LNCAP (cell line): ENCODE measurements at regions not wholly inside any gene's neighbourhood (a gene's known extent, or its start where the extent isn't known, plus 50 kb on each side); places are given as distances from the start of the nearest gene placed in this dataset.

Experiments
- TF ChIP-seq, protein P1 (sequence below): fragments of 450-650 bp; IDR thresholded peaks from 2 replicates; pipeline ENCODE4 v1.5.1; 2017; ENCODE audit warnings: mild to moderate bottlenecking

DNA sequence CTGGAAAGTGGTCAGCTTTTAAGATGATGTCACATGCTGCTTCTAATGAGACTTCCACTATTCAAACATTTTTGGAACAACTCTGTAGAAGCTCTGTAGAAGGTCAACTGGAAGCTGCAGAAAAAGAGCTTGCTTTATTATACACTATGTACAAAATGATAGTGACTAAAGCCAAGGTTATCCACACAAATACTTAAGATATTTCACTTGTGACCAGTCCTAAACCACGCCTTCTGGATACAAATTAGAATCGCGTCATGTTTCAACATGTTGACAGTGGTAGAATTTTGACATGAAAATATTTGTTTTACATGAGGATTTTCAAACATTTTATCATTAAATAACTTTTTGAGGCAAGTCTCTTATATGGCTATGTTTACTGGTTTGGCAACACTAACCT is 499.6 kb upstream of the PHF14 start:
- TF ChIP-seq, protein P1, sequence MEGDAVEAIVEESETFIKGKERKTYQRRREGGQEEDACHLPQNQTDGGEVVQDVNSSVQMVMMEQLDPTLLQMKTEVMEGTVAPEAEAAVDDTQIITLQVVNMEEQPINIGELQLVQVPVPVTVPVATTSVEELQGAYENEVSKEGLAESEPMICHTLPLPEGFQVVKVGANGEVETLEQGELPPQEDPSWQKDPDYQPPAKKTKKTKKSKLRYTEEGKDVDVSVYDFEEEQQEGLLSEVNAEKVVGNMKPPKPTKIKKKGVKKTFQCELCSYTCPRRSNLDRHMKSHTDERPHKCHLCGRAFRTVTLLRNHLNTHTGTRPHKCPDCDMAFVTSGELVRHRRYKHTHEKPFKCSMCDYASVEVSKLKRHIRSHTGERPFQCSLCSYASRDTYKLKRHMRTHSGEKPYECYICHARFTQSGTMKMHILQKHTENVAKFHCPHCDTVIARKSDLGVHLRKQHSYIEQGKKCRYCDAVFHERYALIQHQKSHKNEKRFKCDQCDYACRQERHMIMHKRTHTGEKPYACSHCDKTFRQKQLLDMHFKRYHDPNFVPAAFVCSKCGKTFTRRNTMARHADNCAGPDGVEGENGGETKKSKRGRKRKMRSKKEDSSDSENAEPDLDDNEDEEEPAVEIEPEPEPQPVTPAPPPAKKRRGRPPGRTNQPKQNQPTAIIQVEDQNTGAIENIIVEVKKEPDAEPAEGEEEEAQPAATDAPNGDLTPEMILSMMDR = no peak

DNA sequence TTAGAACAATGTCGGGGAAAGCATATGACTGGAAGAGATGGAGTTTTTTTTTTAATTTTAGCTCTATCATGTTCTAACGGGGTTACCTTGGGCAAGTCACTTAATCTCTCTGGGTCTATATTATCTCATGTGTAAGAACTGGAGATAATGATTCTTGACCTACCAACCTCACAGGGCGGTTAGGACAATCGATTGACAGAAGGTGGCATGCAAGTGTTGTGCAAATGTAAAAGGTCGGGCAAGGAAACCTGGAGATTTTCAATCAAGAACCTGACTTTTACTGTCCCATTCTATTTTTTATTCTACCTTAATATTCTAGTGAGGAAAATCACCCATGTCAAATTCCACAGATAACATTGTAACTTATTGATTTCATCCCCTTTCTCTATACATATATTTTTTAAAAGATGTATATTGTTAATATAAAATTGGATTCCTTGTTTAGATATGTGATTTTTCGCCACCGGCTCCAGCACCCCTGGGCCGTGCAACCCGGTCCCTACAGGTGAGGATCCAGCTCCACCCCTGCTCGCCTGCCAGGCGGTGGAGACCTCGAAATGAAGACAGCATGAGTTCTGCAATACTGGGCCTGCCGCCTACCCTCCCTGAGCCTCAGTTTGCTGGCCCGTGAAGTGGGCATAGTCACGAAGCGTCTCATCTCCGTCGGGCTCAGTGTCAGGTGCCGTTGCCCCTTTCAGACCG is 497.6 kb upstream of the PHF14 start:
- TF ChIP-seq, protein P1 = no peak

DNA sequence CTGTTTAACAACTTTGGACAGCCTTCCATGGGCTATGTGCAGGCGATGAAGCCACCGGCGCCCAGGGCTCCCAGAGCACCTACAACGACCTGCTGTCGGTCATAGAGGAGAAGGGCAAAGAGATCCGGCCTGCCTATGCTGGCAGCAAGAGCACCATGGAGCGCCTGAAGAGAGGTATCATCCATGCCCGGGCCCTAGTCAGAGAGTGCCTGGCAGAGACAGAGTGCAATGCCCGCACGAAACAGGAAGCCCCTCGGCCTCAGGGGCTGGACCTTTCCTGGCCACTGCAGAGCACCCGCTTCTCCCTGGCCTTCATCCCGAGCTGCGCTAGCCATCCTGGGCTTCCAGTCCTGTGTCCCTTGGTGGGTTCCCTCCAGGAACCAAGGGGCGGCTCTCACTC is 497.0 kb upstream of the PHF14 start:
- TF ChIP-seq, protein P1 = no peak

DNA sequence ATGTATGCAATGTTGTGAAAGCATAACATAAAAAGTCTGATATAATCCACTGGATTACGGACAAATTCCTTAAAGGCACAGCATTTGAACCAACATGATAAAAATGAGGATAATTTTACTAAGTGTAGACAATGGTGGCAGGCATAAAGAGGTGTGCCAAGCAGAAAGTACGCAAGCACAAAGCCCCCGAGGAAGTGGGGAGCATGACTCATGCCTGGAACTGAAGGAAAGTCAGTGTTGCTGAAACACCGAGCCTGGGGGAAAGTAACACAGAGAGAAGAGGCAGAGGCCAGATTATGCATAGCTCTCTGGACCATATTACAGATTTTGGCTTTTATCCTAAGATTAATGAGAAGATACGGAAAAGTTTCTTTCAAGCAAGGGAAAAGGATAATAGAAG is 490.0 kb upstream of the PHF14 start:
- TF ChIP-seq, protein P1 = no peak

DNA sequence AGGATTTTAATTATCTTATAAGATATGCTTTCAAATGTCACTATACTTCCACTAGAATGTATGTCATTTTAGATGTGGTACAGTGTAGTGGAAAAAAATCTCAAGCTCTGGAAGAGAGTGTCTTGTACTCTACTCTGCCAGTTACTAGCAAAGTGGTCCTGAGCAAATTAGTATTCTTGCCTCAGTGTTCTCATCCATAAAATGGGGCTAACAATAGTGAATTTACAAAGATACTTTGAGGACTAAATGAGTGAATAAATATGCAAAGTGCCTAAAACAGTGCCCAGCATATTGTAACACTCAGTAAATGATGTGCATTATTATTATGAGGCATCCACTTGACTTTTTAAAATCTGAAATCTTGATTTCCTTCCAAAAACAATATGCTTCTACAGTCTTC is 488.9 kb upstream of the PHF14 start:
- TF ChIP-seq, protein P1 = no peak

DNA sequence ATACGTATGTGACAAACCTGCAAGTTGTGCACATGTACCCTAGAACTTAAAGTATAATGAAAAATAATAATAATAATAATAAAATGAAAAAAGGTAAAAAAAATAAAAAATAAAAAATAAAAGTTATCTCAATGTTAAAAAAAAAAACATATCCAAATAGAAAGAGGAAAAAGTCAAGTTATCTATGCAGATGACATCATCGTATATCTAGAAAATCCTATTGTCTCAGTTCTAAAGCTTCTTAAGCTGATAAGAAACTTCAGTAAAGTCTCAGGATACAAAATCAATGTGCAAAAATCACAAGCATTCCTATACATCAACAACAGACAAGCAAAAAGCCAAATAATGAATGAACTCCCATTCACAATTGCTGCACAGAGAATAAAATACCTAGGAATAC is 466.6 kb upstream of the PHF14 start:
- TF ChIP-seq, protein P1 = no peak

DNA sequence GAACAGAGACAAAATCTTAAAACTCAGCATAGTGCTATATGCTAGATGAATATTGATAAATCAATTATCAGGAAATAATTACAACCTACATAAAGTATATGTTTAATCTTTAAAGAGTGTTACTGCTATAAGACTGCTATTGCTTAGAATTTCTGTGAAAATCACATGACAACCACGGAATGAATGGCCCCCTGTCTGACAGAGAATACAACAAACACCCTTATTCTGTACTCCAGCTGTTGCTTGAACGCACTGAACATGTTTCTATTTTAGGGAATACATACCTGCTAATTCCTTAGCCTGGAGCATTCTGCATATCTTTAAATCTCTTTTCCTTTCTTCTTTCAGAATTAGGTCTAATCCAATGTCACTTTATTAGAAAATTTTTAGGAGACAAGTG is 452.4 kb upstream of the PHF14 start:
- TF ChIP-seq, protein P1 = no peak

DNA sequence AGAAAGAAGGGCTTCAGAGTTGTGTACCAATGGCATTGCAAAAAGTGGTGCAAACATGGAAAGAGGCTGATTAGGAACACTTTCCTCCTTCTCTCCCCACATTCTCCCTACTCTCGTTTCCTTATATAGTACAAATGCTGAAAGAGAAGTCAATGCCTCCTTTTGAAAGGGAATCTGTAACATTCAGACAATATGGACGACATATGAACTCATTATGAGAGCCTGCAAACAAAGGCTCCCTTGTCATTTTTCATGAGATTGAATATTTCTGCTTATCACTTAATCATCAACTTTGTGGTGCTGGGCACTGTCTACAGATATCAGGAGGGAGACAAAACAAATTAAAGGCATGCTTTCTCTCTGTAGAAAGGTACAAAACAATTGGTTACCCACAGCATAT is 437.1 kb upstream of the PHF14 start:
- TF ChIP-seq, protein P1 = no peak
